ENCODE measurements at regions not wholly inside any gene's neighbourhood (a gene's known extent, or its start where the extent isn't known, plus 50 kb on each side); places are given as distances from the start of the nearest gene placed in this dataset.

GRCh38 chr13:31963631-31964030 lies 67.9 kb upstream of the FRY start:
- DNase-seq = no peak

GRCh38 chr13:31964168-31964567 lies 67.4 kb upstream of the FRY start:
- DNase-seq = no peak

- DNase-seq = no peak
Observed at GRCh38 chr13:31965361-31966066, 66.1 kb upstream of the FRY start.

GRCh38 chr13:31967155-31967554 lies 64.4 kb upstream of the FRY start:
- DNase-seq = no peak

- DNase-seq = no peak
Observed at GRCh38 chr13:31968473-31968872, 63.1 kb upstream of the FRY start.

- DNase-seq = no peak
Observed at GRCh38 chr13:31970231-31970930, 61.2 kb upstream of the FRY start.

GRCh38 chr13:31972453-31972852 lies 59.1 kb upstream of the FRY start:
- no peak for DNase-seq

- DNase-seq = no peak
Observed at GRCh38 chr13:31978021-31978420, 53.6 kb upstream of the FRY start.

GRCh38 chr13:31980830-31981229 lies 50.7 kb upstream of the FRY start:
- no peak for DNase-seq
